KMS-11 (cell line): ENCODE measurements at regions not wholly inside any gene's neighbourhood (a gene's known extent, or its start where the extent isn't known, plus 50 kb on each side); places are given as distances from the start of the nearest gene placed in this dataset.

Source experiments
- H2AFZ ChIP-seq: fragments of 200-600 bp; sonication (generic); 2 replicates; pipeline ENCODE4 v1.6.1; 2016; ENCODE audit warnings: antibody characterized with exemption, mixed run types, low read depth
- H3K27ac ChIP-seq: fragments of 200-600 bp; sonication (generic); 2 replicates; pipeline ENCODE4 v1.6.1; 2016; ENCODE audit warnings: mild to moderate bottlenecking, mixed run types
- H3K27me3 ChIP-seq: fragments of 200-600 bp; sonication (generic); 2 replicates; pipeline ENCODE4 v1.6.1; 2017; ENCODE audit warnings: mild to moderate bottlenecking, low read depth, mixed run types, moderate library complexity; ENCODE audit not compliant: insufficient read depth
- H3K36me3 ChIP-seq: fragments of 200-600 bp; sonication (generic); 2 replicates; pipeline ENCODE4 v1.6.1; 2017; ENCODE audit warnings: mild to moderate bottlenecking, mixed run types; ENCODE audit not compliant: insufficient read depth
- H3K4me1 ChIP-seq: fragments of 200-600 bp; sonication (generic); 2 replicates; pipeline ENCODE4 v1.6.1; 2016; ENCODE audit warnings: mild to moderate bottlenecking, low read depth, mixed run types; ENCODE audit not compliant: poor library complexity, severe bottlenecking
- H3K4me2 ChIP-seq: fragments of 200-600 bp; sonication (generic); 2 replicates; pipeline ENCODE4 v1.7.0; 2016; ENCODE audit warnings: mild to moderate bottlenecking, mixed run types
- H3K4me3 ChIP-seq: fragments of 200-600 bp; sonication (generic); IDR thresholded peaks from 2 replicates; pipeline ENCODE4 v1.6.1; 2017; ENCODE audit warnings: low read depth, low read length, mixed read lengths; ENCODE audit not compliant: insufficient read depth
- H3K79me2 ChIP-seq: fragments of 200-600 bp; sonication (generic); 2 replicates; pipeline ENCODE4 v1.6.1; 2016; ENCODE audit warnings: low read depth, mixed run types; ENCODE audit not compliant: insufficient read depth
- H3K9ac ChIP-seq: fragments of 200-600 bp; sonication (generic); 2 replicates; pipeline ENCODE4 v1.6.1; 2016; ENCODE audit warnings: mild to moderate bottlenecking, mixed run types
- H4K20me1 ChIP-seq: fragments of 200-600 bp; sonication (generic); 2 replicates; pipeline ENCODE4 v1.6.1; 2016; ENCODE audit warnings: mild to moderate bottlenecking, mixed run types; ENCODE audit not compliant: insufficient read depth
- CTCF ChIP-seq: fragments of 200-600 bp; sonication (generic); conservative IDR thresholded peaks from 2 replicates; pipeline ENCODE4 v1.6.1; 2017; ENCODE audit warnings: low read depth, mild to moderate bottlenecking, antibody characterized with exemption, low read length, moderate library complexity, mixed read lengths

GRCh38 chr14:22159957-22160356 is 429.1 kb downstream of the DAD1 start:
- TF ChIP-seq CTCF = no peak
- Histone ChIP-seq H3K4me1 (no peaks in the 10 kb centered on the region), H4K20me1 (no peaks in the 10 kb centered on the region), H3K4me3 (no peak overlapping the region), H3K27me3 (no peaks in the 10 kb centered on the region), H2AFZ (no peak overlapping the region), H3K79me2 (no peaks in the 10 kb centered on the region), H3K36me3 (no peaks in the 10 kb centered on the region), H3K9ac (no peak overlapping the region), H3K4me2 (no peak overlapping the region), H3K27ac (no peak overlapping the region)

GRCh38 chr14:22159099-22159498 is 429.9 kb downstream of the DAD1 start:
- H3K4me3 ChIP-seq = no peak overlapping the region
- H3K4me1 ChIP-seq = no peaks in the 10 kb centered on the region
- H3K9ac ChIP-seq = no peak overlapping the region
- no peaks in the 10 kb centered on the region for H4K20me1 ChIP-seq
- no peaks in the 10 kb centered on the region for H3K36me3 ChIP-seq
- H2AFZ ChIP-seq = no peak overlapping the region
- no peak overlapping the region for H3K27ac ChIP-seq
- H3K4me2 ChIP-seq = no peak overlapping the region
- no peaks in the 10 kb centered on the region for H3K27me3 ChIP-seq
- TF ChIP-seq CTCF = no peak
- H3K79me2 ChIP-seq = no peaks in the 10 kb centered on the region

- no peak overlapping the region for H2AFZ ChIP-seq
- H3K27ac ChIP-seq = no peak overlapping the region
- no peak overlapping the region for H3K4me2 ChIP-seq
- H3K36me3 ChIP-seq = no peaks in the 10 kb centered on the region
- TF ChIP-seq CTCF = no peak
- no peak overlapping the region for H3K9ac ChIP-seq
- H4K20me1 ChIP-seq = no peaks in the 10 kb centered on the region
- H3K4me1 ChIP-seq = no peaks in the 10 kb centered on the region
- H3K27me3 ChIP-seq = no peaks in the 10 kb centered on the region
- no peaks in the 10 kb centered on the region for H3K79me2 ChIP-seq
- no peak overlapping the region for H3K4me3 ChIP-seq
Observed at GRCh38 chr14:22158560-22158959, 430.5 kb downstream of the DAD1 start.

- Histone ChIP-seq H2AFZ (no peak overlapping the region), H3K9ac (no peak overlapping the region), H3K4me1 (no peaks in the 10 kb centered on the region), H3K27ac (no peak overlapping the region), H3K4me3 (no peak overlapping the region), H3K36me3 (no peaks in the 10 kb centered on the region), H3K27me3 (no peaks in the 10 kb centered on the region), H4K20me1 (no peaks in the 10 kb centered on the region), H3K4me2 (no peak overlapping the region), H3K79me2 (no peaks in the 10 kb centered on the region)
- no peak for TF ChIP-seq CTCF
Observed at GRCh38 chr14:22155571-22155970, 433.5 kb downstream of the DAD1 start.

- H4K20me1 ChIP-seq = no peaks in the 10 kb centered on the region
- no peak overlapping the region for H3K4me3 ChIP-seq
- no peak for TF ChIP-seq CTCF
- H3K27ac ChIP-seq = no peak overlapping the region
- H2AFZ ChIP-seq = no peak overlapping the region
- H3K9ac ChIP-seq = no peak overlapping the region
- H3K79me2 ChIP-seq = no peaks in the 10 kb centered on the region
- H3K4me1 ChIP-seq = no peaks in the 10 kb centered on the region
- no peaks in the 10 kb centered on the region for H3K36me3 ChIP-seq
- H3K27me3 ChIP-seq = no peaks in the 10 kb centered on the region
- H3K4me2 ChIP-seq = no peak overlapping the region
Observed at GRCh38 chr14:22152903-22153302, 436.1 kb downstream of the DAD1 start.
